G401 (cell line): ENCODE measurements at regions not wholly inside any gene's neighbourhood (a gene's known extent, or its start where the extent isn't known, plus 50 kb on each side); places are given as distances from the start of the nearest gene placed in this dataset.
A peak's percentile ranks its signal among the peaks of the same experiment; 100 is the strongest.
"Not testable (repeated sequence)": the region's sequence is repeated elsewhere in the genome, so short reads cannot be mapped to it uniquely, and the experiment has no call there.

Experiments
- DNase-seq: peaks from one replicate; pipeline ENCODE4 v3.0.0-alpha.2; 2015; ENCODE audit warnings: low spot score
- in situ Hi-C: cut with HindIII; loops from 2 replicates; pipeline ENCODE4 v1.10.0; 2016; ENCODE audit warnings: low sequenced_read_pairs, mixed read lengths

GRCh38 chr5:125633523-125633922, 789.7 kb upstream of the GRAMD2B start:
- in situ Hi-C loops: no loop called here
- no peak for DNase-seq

DNA sequence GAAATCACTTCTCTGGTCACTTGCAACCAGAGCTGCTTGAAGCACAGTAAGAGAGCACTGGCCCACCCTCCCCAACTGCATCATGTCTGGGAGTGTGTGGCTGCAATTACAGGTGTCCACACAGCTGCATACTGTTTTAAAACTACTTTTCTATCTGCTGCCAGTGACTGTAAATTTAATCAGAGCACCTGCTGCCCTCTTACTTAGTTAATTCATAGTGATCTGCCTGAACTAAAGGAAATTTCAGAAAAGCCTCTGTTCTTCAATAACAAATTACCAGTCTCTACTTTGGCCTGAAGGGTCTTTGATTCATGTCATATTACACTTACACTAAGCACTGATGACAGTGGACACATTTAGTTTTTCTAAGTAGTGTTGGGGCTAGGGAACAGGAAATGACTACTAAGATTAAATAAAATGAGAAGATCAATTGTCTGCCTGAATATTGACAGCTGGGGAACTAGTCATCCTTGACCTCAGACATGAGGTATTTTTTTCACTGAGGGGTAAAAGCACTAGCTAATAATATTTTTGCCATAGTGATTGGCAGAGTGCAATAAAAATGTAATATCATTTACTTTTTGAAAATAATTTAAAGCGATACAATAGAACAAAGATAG, 788.9 kb upstream of the GRAMD2B start:
- in situ Hi-C loops: no loop called here
- DNase-seq: no peak

DNA sequence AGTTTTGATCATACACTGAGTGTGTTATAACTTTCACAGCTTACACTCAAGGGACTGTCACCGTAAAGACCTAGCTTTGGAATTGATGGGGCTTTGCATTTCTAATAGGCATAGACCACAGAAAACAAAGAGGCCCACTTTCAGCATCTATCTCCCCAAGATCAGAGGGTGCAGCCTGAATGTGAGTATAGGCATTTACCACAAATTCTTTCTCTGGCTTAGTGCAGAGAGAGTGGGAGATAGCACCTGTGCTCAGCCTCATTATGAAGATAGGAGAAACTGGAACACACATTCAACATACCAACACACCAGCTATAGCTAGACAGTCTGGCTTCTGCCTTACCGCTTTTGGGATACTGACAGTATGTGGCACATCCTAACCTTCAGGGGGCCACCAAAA, 783.4 kb upstream of the GRAMD2B start:
- in situ Hi-C loops: no loop called here
- DNase-seq: no peak

DNA sequence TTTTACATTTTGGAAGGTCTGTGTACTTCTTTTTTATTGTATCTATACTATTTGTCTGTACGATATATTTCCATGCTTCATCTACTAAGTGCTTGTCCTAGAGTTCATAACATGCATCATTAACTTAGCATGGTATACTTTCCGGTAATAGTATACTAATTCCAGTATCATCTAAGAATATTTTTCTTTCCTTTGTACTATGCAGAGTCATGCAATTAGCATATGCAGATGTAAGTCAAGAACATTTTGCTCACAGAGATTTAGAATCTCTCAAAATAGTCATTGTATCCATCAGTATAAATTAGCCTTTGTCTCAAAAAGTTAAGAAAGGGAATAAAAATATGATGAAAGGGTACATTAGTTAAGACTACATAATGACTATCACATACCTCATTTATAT, 770.4 kb upstream of the GRAMD2B start:
- DNase-seq: no peak
- in situ Hi-C loops: no loop called here

DNA sequence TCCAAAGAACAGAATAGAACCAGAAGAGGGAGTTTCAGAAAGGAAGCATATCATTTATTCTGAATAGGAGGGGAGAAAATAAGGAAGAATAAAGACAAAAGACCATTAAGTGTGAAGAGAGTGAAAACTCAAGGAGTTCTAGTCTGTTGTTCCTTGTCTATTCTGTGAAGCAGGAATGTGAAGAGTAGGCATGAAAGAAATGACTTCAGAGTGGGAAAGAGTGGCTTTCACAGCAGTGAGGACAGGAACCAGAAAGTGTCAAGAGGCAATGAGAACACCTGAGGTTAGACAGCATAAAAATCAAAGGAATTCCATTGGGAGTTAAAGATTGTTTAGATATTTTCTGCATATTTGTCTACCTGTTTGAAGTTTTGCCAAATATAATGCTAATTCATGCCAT, 768.8 kb upstream of the GRAMD2B start:
- DNase-seq: no peak
- in situ Hi-C loops: no loop called here

DNA sequence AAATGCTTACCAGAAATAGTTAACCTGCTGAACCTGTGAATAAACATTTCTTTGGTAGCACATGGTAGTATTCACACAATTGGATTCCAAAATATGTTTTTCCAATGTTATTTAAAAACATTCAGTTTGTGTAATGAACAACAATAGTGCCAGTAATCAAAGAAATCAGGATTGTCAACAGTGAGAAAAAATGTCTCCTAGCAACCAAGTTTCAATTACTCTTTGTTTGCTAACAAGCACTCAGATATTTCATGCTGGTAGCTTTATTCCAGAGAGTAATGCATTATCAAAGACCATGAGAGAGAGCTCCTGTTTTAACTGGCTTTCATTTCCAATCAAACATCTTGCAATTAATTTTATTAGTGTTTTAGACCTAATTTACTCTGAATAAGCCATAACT, 768.1 kb upstream of the GRAMD2B start:
- no peak for DNase-seq
- in situ Hi-C loops: no loop called here

GRCh38 chr5:125657936-125658335, 765.3 kb upstream of the GRAMD2B start:
- DNase-seq: no peak
- in situ Hi-C loops: no loop called here

DNA sequence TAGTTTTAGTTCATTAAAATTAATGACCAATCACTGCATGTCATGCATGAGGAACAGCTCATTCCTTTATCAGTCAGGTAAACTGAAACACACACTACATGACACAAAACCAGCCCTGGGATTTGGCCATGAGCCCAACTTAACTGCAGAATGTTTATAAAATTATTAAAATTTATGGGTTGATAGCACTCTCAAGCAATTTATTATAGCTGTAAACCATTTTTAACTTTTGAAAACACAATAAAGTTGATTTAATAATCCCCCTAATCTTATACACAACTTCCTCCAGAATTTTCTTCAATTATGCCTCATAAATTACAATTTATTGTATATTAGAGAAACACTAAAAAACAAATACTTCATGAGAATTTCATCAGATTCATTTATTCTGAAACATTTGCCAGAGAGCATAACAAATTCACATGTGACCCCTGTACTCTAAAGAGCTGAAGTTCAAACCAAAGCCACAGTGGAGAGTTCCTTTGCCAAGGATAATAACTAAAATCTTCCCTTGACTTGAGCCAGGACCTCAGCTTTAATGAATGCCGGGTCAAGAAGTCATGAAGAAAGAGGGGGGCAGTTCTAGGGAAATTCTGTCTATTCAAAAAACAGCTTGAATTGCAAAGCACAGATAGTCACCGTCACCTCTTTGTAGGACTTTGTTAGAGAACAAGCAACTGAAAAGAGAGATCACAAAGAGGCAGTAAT, 763.7 kb upstream of the GRAMD2B start:
- in situ Hi-C loops: no loop called here
- DNase-seq: peak; percentile 8

GRCh38 chr5:125660231-125660895, 762.8 kb upstream of the GRAMD2B start:
- no peak for DNase-seq
- in situ Hi-C loops: no loop called here

DNA sequence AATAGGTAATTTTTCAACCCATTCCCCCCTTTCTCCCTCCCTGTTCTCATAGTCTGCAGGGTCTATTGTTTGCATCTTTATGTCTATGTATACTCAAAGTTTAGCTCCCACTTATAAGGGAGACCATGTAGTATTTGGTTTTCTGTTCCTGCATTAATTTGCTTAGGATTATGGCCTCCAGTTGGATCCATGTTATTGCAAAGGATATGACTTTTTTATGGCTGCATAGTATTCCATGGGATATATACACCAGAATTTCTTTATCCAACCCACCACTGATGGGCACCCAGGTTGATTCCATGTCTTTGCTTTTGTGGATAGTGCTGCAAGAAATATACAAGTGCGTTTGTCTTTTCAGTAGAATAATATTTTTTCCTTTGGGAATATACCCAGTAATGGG, 761.6 kb upstream of the GRAMD2B start:
- no peak for DNase-seq
- in situ Hi-C loops: no loop called here

DNA sequence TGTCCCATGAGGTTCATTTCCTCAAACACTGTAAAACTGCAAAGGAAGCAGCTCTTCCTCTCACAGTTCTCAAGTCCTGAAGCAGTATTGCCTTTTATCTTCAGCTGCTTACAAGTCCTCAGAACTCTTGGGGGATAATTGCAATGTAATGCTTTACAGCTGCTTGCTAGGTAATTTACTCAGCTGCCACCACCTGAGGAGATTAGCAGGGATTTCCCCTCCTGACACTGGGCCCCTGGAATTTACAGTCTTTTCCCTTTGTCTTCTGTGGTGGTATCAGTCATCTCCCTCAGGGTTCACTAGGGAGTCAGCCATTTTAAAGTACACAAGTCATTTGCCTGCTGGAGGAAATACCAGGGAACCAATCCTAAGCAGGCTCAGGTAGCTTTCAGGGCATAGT, 754.3 kb upstream of the GRAMD2B start:
- no peak for DNase-seq
- in situ Hi-C loops: no loop called here

GRCh38 chr5:125673359-125673950, 749.8 kb upstream of the GRAMD2B start:
- DNase-seq: no peak
- in situ Hi-C loops: no loop called here

DNA sequence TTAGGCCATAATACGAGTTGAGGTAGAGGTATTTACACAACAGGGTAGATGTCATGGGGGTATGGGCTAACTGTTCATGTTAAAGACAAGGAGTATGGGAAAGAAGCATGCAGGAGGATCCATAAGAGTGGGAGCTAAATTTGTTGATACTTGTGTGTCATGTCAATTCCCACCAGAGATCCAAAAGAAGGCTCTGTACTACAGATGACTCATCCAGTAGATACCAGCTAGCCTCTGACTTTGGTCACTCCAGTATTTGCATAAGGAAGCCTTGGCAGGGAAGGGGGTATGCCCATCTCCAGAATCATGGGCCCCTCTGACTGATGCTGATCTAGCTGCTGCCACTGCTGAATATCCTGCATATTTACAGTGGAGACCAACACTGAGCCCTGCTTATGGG, 743.7 kb upstream of the GRAMD2B start:
- no peak for DNase-seq
- in situ Hi-C loops: no loop called here

- in situ Hi-C loops: no loop called here
- no peak for DNase-seq
These were observed 739.5 kb upstream of the GRAMD2B start for GRCh38 chr5:125683669-125684068.

DNA sequence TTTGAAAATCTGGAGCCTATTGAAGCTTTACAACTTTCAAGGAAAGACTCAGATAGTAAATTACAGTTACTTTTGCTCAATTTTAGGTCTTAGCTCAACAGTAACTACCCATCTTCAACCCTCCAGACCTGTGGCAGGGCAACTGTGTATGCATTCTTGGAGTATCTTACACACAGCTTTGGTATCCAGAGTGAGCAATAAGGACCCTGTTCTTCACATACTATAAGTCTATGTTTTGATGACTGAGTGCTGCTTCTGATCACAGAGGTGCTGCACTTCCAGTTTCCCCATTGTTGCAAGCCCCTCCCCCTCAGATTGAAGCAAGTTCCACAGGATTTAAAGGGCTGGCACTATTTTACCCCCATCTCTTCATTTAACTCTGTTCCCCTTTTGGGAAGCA, 737.4 kb upstream of the GRAMD2B start:
- in situ Hi-C loops: no loop called here
- no peak for DNase-seq

GRCh38 chr5:125691738-125692530, 731.3 kb upstream of the GRAMD2B start:
- DNase-seq, in situ Hi-C loops: not testable (repeated sequence)

DNA sequence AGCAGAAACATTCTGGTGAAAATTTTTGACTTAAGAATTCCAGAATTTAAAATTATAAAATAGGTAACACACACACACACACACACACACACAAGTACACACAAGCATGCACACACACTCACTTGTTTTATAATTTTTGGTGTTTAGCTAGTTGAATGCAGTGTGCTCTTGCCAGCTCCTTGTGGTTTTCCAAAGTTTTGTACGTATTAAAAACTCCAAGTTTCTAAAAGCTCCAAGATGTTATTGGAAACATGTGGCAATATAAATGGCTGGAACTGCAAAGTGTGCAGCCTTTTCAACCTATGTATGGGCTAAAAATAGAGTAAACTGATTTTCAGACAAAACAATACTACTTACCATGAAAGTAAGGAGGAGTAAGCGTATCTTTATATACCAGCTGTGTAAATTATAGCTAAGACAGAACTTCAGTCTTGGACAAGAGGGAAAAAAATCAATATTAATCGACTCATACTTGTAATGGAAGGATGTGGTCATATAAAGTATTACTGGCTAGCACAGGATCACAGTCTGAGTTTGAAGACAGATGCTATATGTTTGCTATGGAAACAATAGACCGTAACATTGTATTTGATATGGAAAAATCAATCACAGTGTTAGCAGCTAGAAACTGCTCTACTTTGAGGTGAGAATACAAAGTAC, 727.1 kb upstream of the GRAMD2B start:
- DNase-seq: no peak
- in situ Hi-C loops: no loop called here

DNA sequence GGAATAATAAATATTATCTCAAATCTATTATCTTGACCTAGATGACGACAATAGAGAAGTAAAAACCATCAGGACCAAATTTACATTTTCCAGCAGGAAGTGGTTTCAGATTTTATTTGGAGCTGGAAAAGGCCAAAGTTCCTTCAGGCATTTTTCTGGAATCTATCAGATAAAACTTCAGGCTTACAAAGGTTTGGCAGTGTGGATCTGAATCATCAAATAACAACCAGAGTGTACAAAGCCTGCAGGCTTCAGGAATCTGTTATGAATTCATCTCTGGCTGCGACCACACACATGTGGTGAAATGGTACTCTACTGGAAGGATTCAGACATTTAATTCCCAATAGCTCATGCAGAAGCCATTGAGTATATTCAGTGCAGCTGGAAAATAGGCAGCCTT, 726.4 kb upstream of the GRAMD2B start:
- in situ Hi-C loops: no loop called here
- no peak for DNase-seq

DNA sequence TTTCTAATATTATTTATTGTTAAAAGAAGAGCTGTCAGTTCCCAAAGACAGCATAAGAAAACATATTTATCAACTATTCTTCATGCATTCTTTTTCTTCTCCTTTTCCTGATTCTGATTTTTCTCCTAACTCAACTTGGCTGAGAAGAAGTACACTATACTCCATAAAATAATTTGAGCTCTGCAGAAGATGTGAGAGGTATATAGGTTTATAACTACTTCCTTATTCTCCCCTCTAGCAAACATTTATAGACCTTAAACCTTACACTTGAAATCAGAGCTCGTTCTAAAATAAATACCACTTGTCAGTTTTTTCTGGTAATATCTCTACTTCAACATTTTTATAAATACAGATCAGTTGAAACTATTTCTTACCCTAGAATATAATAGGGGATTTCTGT, 724.8 kb upstream of the GRAMD2B start:
- no peak for DNase-seq
- in situ Hi-C loops: no loop called here
